DOHH2 (cell line): ENCODE measurements at regions not wholly inside any gene's neighbourhood (a gene's known extent, or its start where the extent isn't known, plus 50 kb on each side); places are given as distances from the start of the nearest gene placed in this dataset.

Experiments used
- H3F3A ChIP-seq: fragments of 200-600 bp; sonication (generic), shearing (Covaris generic); 2 replicates; pipeline ENCODE4 v1.6.0; 2016; ENCODE audit warnings: antibody characterized with exemption, mild to moderate bottlenecking; ENCODE audit not compliant: control insufficient read depth, insufficient read depth
- H3K27ac ChIP-seq: fragments of 200-600 bp; sonication (generic); 2 replicates; pipeline ENCODE4 v1.5.1; 2014; ENCODE audit warnings: low read depth, mild to moderate bottlenecking, low read length, moderate library complexity
- H3K27me3 ChIP-seq: fragments of 200-600 bp; sonication (generic); 2 replicates; pipeline ENCODE4 v1.6.1; 2014; ENCODE audit warnings: mild to moderate bottlenecking, low read length, mixed read lengths; ENCODE audit not compliant: control insufficient read depth
- H3K36me3 ChIP-seq: fragments of 200-600 bp; sonication (generic); 2 replicates; pipeline ENCODE4 v1.6.1; 2014; ENCODE audit warnings: mild to moderate bottlenecking, low read length, moderate library complexity, mixed read lengths; ENCODE audit not compliant: control insufficient read depth
- H3K4me1 ChIP-seq: fragments of 200-600 bp; sonication (generic); 2 replicates; pipeline ENCODE4 v1.6.1; 2014; ENCODE audit warnings: mild to moderate bottlenecking, low read length, mixed read lengths; ENCODE audit not compliant: control insufficient read depth
- H3K4me2 ChIP-seq: fragments of 200-600 bp; sonication (generic); 2 replicates; pipeline ENCODE4 v1.6.0; 2014; ENCODE audit warnings: mild to moderate bottlenecking, low read length, moderate library complexity
- H3K4me3 ChIP-seq: fragments of 200-600 bp; sonication (generic); 2 replicates; pipeline ENCODE4 v1.5.1; 2014; ENCODE audit warnings: mild to moderate bottlenecking, low read length, mixed read lengths
- H3K79me2 ChIP-seq: fragments of 200-600 bp; sonication (generic); 2 replicates; pipeline ENCODE4 v1.6.1; 2014; ENCODE audit warnings: mild to moderate bottlenecking, low read length, mixed read lengths; ENCODE audit not compliant: control insufficient read depth
- H3K9me2 ChIP-seq: fragments of 200-600 bp; sonication (generic); replicated peaks from 2 replicates; pipeline ENCODE4 v1.6.1; 2014; ENCODE audit warnings: mild to moderate bottlenecking, low read length, mixed read lengths; ENCODE audit not compliant: control insufficient read depth
- H3K9me3 ChIP-seq: fragments of 200-600 bp; sonication (generic); 2 replicates; pipeline ENCODE4 v1.6.1; 2014; ENCODE audit warnings: antibody characterized with exemption, low read length, mixed read lengths; ENCODE audit not compliant: control insufficient read depth, insufficient read depth
- H4K20me1 ChIP-seq: fragments of 200-600 bp; sonication (generic); 2 replicates; pipeline ENCODE4 v1.6.0; 2014; ENCODE audit warnings: low read depth, mild to moderate bottlenecking, antibody characterized with exemption, low read length, moderate library complexity; ENCODE audit not compliant: control insufficient read depth, insufficient read depth
- CTCF ChIP-seq: fragments of 200-600 bp; sonication (generic); IDR thresholded peaks from one replicate; pipeline ENCODE4 v1.5.1; 2014; ENCODE audit warnings: antibody characterized with exemption, mild to moderate bottlenecking, low read depth, low read length; ENCODE audit not compliant: poor library complexity, severe bottlenecking
- EZH2phosphoT487 ChIP-seq: fragments of 200-600 bp; sonication (generic); IDR thresholded peaks from 2 replicates; pipeline ENCODE4 v1.6.1; 2017; ENCODE audit warnings: borderline replicate concordance, mild to moderate bottlenecking, antibody characterized with exemption, low read length, moderate library complexity, mixed read lengths

GRCh38 chr6:168939796-168940195, 313.9 kb downstream of the THBS2 start:
- no peaks in the 10 kb centered on the region for H3K9me3 ChIP-seq
- H3K79me2 ChIP-seq, result no peaks in the 10 kb centered on the region
- no peaks in the 10 kb centered on the region for H3F3A ChIP-seq
- TF ChIP-seq CTCF (no peak), EZH2phosphoT487 (no peak)
- H3K36me3 ChIP-seq, result no peaks in the 10 kb centered on the region
- H3K27ac ChIP-seq, result no peak overlapping the region
- no peaks in the 10 kb centered on the region for H3K9me2 ChIP-seq
- no peaks in the 10 kb centered on the region for H4K20me1 ChIP-seq
- no peaks in the 10 kb centered on the region for H3K4me1 ChIP-seq
- no peak overlapping the region for H3K4me3 ChIP-seq
- no peaks in the 10 kb centered on the region for H3K27me3 ChIP-seq
- no peak overlapping the region for H3K4me2 ChIP-seq

- Histone ChIP-seq H3K4me1 (no peaks in the 10 kb centered on the region), H3K27ac (no peak overlapping the region), H3K9me2 (no peaks in the 10 kb centered on the region), H3K27me3 (no peaks in the 10 kb centered on the region), H3K9me3 (no peaks in the 10 kb centered on the region), H4K20me1 (no peaks in the 10 kb centered on the region), H3K79me2 (no peaks in the 10 kb centered on the region), H3K4me2 (no peak overlapping the region), H3F3A (no peaks in the 10 kb centered on the region), H3K4me3 (no peak overlapping the region), H3K36me3 (no peaks in the 10 kb centered on the region)
- TF ChIP-seq EZH2phosphoT487 (no peak), CTCF (no peak)
Measured at GRCh38 chr6:168939041-168939440, 314.6 kb downstream of the THBS2 start.

GRCh38 chr6:168938546-168938945, 315.1 kb downstream of the THBS2 start:
- TF ChIP-seq CTCF (no peak), EZH2phosphoT487 (no peak)

GRCh38 chr6:168937054-168937453, 316.6 kb downstream of the THBS2 start:
- H4K20me1 ChIP-seq, result no peaks in the 10 kb centered on the region
- no peaks in the 10 kb centered on the region for H3K9me2 ChIP-seq
- H3K27ac ChIP-seq, result no peak overlapping the region
- no peaks in the 10 kb centered on the region for H3K79me2 ChIP-seq
- H3K9me3 ChIP-seq, result no peaks in the 10 kb centered on the region
- H3K27me3 ChIP-seq, result no peaks in the 10 kb centered on the region
- H3K4me3 ChIP-seq, result no peak overlapping the region
- no peaks in the 10 kb centered on the region for H3F3A ChIP-seq
- no peaks in the 10 kb centered on the region for H3K36me3 ChIP-seq
- no peak overlapping the region for H3K4me2 ChIP-seq
- no peaks in the 10 kb centered on the region for H3K4me1 ChIP-seq
- no peak for TF ChIP-seq EZH2phosphoT487

More at GRCh38 chr6:168938546-168938945, 315.1 kb downstream of the THBS2 start:
- Histone ChIP-seq H3K4me2 (no peak overlapping the region), H3K36me3 (no peaks in the 10 kb centered on the region), H3F3A (no peaks in the 10 kb centered on the region), H3K4me3 (no peak overlapping the region), H3K9me2 (no peaks in the 10 kb centered on the region), H3K79me2 (no peaks in the 10 kb centered on the region), H3K4me1 (no peaks in the 10 kb centered on the region), H3K27ac (no peak overlapping the region), H4K20me1 (no peaks in the 10 kb centered on the region), H3K9me3 (no peaks in the 10 kb centered on the region), H3K27me3 (no peaks in the 10 kb centered on the region)
